ENCODE measurements at regions not wholly inside any gene's neighbourhood (a gene's known extent, or its start where the extent isn't known, plus 50 kb on each side); places are given as distances from the start of the nearest gene placed in this dataset.
A peak's percentile ranks its signal among the peaks of the same experiment; 100 is the strongest.

DNA sequence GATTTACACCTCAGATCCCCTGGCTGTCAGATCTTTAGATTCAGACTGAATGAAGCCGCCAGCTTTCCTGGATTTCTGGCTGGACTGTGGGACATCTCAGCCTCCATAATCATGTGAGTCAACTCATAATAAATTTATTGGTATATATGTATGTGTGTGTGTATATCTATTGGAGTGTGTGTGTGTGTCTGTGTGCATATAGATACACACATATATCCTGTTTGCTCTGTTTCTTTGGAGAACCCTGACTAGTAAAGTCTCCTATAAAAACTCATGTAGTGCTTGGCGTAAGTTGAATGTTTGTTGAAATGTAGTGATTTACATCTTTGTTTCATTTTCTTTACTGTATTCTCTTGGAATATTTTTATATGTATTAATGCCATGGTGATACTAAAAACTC, 499.5 kb upstream of the KLF12 start:
- no peak for DNase-seq (ENCODE audit: low read depth in 4 of 4, low spot score in 3 of 4)

DNA sequence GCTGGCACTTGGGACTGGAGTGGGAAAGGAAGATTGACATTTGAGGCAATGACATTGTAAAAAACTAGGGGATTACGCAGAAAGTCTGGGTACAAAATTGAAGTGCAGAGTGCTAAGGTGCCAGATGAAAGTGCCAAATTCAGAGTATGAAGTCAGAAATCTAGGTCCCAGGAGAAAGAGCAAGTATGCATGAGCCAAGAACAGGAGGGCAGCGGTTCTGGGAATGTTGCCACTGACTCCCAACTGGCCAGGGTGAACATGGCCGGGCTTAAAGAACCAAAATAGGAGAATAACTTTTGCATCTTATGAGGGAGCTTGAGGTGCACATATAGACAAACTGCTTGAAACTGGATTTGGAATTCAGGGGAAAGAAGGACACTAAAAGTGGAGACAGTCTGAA, 495.8 kb upstream of the KLF12 start:
- no peak for DNase-seq (ENCODE audit: low read depth in 4 of 4, low spot score in 3 of 4)

DNA sequence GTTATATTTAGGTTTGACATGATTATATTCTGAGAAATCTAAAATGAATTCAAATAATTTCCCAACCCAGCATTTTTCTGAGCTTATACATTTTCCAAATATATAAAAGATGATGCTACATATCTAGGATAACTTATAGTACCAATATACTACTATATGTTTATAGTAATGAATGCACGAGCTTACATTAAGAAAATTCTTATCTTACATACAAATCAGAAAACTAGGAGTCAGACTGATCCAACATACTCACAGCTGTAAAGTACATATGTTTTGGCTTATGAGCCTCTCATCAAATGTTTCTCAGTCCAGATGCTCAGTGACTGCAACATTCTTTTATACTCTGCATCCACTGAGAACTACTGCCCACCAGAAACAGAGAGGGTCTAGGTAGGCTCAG, 491.3 kb upstream of the KLF12 start:
- no peak for DNase-seq (ENCODE audit: low read depth in 4 of 4, low spot score in 3 of 4)

DNA sequence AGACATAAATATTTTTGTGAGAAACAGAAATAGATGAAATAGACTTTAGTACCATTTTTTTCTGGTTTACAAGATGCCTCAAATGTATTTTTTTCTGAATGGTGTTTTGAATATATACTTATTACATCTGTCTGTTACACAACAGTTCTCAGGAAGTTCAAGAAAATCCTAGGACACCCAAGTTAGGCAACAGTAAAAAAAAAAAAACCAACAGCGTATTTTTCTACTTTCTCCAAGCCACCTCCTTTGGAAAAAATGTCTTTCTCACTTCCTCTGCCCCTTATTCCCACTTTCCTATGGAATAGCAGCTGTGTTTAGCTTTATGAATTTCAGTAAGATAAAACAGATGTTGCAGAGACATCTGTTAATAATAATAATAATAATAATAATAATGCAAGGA, 489.6 kb upstream of the KLF12 start:
- DNase-seq (ENCODE audit: low read depth in 4 of 4, low spot score in 3 of 4) = no peak

DNA sequence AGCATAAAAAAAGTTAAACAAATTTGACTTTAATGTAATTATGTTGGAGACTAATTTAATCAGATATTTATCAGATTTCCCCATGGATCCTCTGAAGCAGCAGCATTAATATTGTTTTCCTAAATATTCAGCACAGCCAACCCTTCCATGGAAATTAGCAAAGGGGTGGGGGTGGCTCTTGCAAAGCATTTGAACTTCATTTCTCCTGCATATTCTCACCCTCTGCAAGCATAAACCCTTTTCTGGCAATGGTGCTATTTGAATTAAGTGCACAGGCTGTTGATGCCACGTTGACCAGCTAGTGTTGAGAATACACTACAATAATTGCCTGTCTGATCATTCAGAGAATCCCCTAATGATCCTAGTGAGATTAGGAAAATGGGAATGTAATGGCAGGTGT, 488.1 kb upstream of the KLF12 start:
- no peak for DNase-seq (ENCODE audit: low read depth in 4 of 4, low spot score in 3 of 4)

DNA sequence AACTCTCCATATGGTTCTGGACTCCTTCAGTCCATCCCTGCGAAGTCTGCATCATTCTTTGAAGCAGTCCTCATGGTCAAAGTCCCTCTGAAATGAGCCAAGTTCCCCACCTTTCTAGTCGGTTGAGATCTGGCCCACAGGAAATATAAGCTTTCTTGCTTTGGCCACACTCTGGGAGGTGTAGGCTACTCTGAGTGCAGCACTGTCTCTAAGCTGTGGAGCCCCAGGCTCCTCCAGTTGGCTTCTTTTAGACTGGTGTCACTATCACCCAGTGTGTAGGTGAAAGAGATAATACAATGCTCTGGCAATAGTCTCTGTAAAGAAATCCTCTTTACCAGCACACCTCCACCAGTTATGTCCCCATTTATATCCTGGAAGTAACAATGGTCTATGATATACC, 486.5 kb upstream of the KLF12 start:
- DNase-seq (ENCODE audit: low read depth in 4 of 4, low spot score in 3 of 4) = no peak

DNA sequence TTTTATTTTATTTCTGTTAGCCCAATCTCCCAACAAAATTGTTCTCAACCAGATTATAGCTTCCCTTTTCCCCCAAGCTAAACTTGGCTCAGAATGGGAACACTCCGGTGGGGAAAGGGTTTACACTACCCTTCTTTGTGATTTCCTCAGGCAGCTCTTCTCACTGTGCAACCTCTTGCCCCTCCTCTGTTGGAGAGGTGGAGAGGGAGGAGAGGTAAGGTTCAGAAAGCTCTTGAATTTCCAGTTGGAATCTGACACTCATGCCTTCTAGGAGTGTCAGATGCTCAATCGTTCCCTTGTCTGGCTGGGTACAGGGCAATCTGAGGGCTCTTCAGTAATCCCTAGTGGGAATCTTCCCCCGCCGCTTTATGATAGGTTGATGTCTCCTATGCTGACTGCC, 486.1 kb upstream of the KLF12 start:
- DNase-seq (ENCODE audit: low read depth in 4 of 4, low spot score in 3 of 4) = no peak

DNA sequence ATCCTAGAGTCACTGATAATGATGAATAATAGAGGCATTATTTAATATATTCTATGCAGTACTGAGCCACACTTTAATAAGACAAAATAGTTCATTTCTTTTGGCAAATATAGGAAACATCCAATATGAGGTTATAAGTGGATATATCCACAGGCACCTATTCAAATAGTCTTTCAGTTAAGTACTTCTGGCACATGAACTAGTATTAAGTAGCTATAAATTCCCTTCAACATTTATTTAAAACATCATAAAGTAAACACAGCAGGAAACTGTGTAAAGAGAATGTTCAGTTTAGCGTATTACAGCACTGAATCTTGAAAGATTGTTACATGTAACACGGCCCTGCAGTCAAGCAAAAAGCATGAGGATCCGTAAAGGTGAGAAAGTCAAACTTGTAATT, 463.3 kb upstream of the KLF12 start:
- no peak for DNase-seq (ENCODE audit: low read depth in 4 of 4, low spot score in 3 of 4)

DNA sequence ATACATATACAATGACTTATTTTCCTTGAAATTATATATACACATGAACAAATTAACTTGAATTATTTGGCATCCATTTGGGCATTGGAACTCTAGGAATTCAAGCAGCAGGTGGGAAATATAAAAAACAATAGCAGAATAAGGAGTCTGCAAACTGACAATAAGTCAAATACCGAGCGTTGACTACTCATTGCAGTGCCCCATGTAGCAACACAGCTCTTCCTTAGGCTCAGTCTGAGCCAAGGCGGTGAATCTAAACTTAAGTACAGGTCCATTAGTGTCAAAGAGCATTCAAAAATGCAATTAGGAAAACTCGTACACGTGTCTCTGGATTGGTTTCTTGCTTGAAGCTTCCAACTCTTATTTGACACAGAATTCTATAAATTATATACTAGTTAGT, 462.5 kb upstream of the KLF12 start:
- no peak for DNase-seq (ENCODE audit: low read depth in 4 of 4, low spot score in 3 of 4)

DNA sequence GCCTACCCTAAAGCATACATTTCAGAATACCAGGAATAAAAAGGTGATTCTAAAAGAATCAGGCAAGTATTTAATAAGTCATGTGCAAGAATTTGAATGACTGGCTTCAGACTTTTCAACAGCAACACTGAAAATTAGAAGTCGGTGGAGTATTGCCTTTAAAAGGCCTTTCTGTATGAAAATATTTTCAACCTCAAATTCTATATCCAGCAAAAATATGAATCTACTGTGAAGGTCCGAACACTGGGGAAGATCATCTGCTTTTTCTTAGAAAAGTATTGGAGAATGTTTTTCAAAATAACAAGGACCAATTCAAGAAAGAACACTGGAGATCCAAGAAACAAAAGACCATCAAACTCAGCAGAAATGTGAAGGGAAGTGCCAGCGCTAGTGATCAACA, 459.5 kb upstream of the KLF12 start:
- no peak for DNase-seq (ENCODE audit: low read depth in 4 of 4, low spot score in 3 of 4)

DNA sequence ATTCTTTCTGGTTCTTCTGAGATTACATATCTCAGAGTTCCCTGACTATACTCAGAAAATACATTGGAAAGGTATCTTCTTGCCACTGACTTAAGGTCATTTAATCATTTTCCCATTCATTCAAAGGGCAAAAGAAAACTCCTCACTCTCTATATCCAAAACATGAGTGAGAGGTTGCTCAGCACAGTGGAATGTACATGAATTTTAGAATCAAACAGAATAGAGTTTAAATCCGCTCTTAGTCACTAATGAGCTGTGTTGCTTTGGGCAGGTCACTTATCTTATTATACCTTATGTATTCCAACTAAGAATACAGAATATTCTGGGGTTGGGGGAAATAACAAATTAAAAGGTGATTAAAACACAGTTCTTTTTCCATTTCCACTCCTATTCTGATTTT, 452.6 kb upstream of the KLF12 start:
- no peak for DNase-seq (ENCODE audit: low read depth in 4 of 4, low spot score in 3 of 4)

DNA sequence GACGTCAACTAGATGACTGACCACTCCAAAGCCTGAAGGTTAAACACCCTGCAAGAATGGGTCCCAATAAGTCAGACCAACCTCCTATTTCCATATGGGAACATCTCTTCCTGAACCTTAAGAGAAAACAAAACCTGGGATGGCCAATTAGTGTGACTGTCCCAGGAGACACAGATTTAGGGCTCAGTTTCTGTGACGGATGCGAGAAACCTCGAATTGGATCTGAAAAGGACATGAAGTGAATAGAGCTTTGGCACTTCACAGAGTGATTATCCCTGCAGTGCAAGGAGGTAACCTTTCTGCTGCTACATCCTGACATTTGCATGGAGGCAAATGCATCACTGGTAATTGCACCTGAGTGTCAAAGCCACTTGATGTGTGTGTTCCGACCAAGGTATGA, 442.2 kb upstream of the KLF12 start:
- DNase-seq (ENCODE audit: low read depth in 4 of 4, low spot score in 3 of 4) = no peak

DNA sequence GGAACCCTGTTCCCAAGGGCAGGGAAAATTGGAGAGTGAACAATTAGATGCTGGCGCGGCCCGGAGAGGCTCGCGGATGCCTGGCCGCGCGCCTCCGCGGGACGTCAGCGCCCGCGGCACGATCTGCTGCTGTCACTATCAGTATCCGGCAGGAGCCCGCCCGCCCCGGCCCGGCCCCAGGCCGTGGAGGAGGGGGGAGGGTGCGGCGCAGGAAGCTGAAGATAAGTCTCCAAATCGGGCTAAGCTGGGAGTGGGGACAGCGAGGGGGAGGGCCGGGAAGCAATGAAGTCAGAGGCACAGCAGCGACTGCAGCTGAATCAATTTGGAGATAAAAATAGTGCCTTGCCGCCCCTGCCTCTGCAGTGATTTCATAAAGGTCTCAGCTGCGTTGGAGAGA, 441.5 kb upstream of the KLF12 start:
- peak; percentile 52 to 55 (median 54) for DNase-seq (ENCODE audit: low read depth in 4 of 4, low spot score in 3 of 4)

DNA sequence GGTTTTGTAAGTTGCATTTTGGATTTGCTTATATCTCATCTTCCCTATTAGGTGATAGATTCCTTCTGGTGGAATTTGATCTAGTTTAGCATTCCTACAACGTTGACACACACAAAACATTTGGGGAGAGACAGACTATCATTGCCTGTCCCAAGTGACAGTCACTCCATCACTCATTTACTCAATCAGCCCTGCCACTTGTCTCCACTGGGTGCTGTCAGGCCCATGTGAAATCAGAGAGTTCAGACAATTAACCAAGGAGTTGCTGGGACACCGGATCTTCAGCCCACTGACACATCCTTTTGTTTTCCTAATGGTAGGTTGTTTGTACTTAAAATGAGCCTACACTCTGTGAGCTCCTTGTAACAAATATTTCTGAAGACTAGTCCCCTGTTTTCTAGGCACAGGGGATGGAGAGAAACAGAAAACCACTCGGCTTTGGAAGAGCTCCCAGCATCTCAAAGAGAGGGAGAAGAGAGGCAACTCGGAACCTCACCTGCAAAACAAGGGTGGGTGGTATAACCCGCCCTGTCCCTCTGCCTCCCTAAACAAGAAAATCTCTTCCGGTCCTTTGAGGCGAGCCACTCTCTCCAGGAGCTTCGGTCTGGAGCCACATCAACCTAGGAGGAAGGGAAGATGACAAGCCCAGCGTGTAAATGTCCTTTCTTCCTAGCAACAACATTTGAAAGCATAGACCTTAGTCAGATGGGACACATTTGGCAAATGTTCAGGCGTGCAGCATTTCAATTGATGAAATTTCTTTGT, 440.9 kb upstream of the KLF12 start:
- peak in 2 of 4 donors; percentile 5 to 17 for DNase-seq (ENCODE audit: low read depth in 4 of 4, low spot score in 3 of 4)

DNA sequence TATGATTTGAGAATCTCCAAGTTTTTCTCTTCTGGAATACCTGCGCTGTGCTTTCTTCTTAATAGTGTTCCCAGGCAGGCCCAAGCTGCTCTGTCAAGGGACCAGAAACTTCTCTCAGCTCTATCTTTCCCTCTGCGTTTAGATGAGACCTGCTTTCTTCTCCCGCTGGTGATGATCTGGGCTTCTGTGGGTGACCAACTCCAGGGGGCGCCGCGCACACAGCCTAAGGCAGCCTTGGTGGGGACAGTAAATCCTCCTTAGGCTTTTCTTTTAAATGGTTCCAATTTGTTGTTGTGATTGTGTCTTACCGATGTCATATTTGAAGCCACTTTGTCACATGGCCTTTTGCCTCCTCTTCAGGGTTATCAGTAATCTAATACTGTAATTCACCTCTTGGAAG, 439.4 kb upstream of the KLF12 start:
- DNase-seq (ENCODE audit: low read depth in 4 of 4, low spot score in 3 of 4) = no peak

DNA sequence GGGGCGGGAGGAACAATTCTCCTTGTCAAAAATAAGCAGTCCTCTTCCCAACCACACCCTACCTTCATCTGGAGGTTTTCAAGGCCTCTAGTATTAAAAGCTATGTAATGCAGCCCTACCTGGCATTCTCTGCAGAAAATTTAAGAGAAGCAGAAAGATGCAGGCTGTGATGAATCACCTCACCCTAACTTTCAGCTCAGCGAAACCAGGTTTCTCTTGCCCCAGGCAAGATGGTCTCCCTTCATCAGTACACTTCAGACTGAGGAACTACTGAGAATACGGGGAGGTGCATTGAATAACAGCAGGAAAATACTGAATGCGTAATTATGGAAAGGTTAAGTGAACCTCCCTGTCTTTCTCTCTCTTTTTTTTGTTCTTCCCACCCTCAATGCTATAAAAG, 437.6 kb upstream of the KLF12 start:
- no peak for DNase-seq (ENCODE audit: low read depth in 4 of 4, low spot score in 3 of 4)

DNA sequence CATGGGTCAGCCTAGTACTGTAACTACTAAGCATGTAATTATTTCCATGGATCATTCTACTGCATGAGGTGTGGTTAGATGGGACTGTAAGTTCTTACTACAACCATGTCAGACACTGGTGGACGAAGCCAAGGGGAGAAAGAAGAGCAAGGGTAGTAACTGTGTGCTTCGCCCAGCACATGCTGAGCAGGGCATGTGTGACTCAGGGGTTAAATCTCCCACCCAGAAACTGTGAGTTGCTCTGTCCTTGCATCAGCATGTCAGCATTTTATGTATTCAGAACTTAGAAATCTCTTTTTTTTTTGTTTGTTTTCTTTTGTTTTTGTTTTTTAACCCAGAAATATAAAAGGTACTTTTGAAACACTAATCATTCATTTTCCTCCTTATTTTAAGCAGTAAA, 436.6 kb upstream of the KLF12 start:
- DNase-seq (ENCODE audit: low read depth in 4 of 4, low spot score in 3 of 4) = no peak

DNA sequence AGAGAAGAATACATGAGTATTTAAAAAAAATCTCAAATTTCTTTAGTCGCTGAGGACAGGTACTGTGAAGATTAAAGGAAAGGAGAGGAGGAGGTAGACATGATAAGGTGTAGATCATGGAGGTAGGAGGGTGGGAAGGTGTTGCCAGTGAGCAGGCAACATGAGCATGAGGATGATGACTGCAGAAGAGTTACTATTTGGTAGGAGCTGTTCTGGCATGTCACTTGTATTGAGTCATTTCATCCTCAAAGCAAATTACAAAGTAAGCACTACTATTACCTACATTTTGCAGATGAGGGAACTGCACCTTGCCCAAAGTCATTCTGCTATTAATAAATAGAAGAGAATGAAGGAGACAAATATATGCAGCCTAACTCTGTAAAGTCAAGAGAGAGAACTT, 435.8 kb upstream of the KLF12 start:
- no peak for DNase-seq (ENCODE audit: low read depth in 4 of 4, low spot score in 3 of 4)

DNA sequence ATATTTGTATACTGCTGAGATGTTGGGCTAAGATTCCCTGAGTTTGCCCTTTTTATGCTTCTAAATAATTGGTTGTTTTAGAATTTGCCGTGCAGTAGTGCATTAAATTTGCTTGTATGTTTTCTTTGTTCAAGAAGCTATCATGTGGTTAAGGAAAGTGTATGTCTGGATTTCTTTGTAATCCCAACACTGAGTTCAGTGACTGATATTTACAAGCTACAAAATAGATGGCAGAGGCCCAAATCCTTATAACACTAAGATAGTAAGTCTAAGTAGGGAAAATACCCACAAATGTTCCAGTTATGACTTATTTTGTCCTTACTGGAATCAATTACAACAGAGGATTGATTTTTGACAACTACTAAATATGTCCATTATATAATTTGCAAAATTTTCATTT, 435.0 kb upstream of the KLF12 start:
- DNase-seq (ENCODE audit: low read depth in 4 of 4, low spot score in 3 of 4) = no peak

DNA sequence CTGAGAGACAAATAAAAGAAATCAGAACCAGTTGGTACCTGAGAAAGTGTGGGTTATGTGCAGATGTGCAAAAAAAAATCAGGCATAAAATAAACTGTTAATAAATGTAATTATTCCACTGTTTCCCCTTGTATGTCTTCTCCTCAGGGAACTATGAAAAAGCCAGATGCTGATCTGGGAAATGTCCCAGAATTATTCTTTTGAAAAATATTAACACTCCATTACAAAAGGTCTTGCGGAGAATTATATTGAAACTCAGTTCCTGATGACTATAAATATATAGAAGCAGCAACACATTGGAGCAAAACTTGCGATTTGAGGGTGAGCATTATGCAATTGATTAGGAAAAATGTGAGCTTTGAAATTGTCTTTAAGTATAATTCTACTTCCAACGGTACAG, 433.3 kb upstream of the KLF12 start:
- DNase-seq (ENCODE audit: low read depth in 4 of 4, low spot score in 3 of 4) = no peak

DNA sequence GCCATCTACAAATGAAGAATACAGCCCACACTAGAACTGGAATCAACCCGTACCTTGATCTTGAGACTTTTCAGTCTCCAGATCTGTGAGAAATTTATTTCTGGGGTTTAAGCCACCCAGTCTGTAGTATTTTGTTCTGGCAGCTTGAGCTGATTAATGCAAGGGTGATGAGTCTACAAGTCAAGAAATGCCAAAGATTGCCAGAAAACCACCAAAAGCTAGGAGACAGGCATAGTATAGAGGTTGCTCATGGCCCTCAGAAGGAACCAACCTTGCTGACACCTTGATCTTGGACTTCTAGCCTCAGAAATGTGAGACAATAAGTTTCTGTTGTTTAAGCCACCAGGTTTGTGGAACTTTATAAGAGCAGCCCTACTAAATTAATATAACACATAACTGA, 428.2 kb upstream of the KLF12 start:
- DNase-seq (ENCODE audit: low read depth in 4 of 4, low spot score in 3 of 4) = no peak

DNA sequence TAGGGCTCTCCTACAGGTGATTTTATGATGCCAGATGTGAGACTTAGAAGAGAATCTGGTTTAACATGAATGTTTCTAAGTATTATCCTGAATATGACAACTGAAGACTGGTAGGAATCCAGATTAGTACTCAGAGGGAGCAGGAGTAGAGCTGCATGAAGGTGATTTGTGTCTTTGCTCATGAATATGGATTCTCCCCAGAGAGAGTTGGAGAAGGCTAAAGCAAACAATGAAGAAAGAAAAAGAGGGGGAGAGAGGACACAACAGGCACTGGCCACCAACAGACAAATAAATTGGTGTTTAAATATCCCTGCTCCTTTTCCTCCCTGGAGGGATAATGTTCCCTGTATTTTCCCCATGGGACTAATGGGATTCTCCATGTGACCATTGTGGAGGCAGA, 427.0 kb upstream of the KLF12 start:
- DNase-seq (ENCODE audit: low read depth in 4 of 4, low spot score in 3 of 4) = no peak

DNA sequence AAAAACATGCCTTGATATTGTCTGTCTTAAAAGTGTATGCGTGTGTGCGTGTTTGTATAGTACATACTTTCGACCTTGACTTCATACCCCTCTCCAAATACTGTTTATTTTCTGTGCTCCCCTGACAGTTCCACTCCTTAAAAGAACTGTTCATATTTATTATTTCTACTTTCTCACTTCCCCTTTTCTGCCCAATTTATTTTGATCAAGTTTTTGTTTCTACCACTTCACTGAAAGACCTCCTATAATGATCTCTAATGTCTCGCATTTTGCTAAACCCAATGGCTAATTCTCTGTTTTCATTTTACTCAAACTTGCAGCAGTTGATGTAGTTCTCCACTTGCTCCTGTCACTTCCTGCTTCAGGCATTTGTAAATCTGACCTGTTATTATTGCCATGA, 426.1 kb upstream of the KLF12 start:
- DNase-seq (ENCODE audit: low read depth in 4 of 4, low spot score in 3 of 4) = no peak
